GM18502 (cell line): ENCODE measurements at regions not wholly inside any gene's neighbourhood (a gene's known extent, or its start where the extent isn't known, plus 50 kb on each side); places are given as distances from the start of the nearest gene placed in this dataset.
"Not testable (repeated sequence)": the region's sequence is repeated elsewhere in the genome, so short reads cannot be mapped to it uniquely, and the experiment has no call there.

Experiments used
- ATAC-seq: cut with Tn5 transposase; IDR thresholded peaks from one replicate; pipeline ENCODE4 v1.9.1; 2021; ENCODE audit warnings: mild to moderate bottlenecking; ENCODE audit not compliant: unreplicated experiment, poor library complexity

DNA sequence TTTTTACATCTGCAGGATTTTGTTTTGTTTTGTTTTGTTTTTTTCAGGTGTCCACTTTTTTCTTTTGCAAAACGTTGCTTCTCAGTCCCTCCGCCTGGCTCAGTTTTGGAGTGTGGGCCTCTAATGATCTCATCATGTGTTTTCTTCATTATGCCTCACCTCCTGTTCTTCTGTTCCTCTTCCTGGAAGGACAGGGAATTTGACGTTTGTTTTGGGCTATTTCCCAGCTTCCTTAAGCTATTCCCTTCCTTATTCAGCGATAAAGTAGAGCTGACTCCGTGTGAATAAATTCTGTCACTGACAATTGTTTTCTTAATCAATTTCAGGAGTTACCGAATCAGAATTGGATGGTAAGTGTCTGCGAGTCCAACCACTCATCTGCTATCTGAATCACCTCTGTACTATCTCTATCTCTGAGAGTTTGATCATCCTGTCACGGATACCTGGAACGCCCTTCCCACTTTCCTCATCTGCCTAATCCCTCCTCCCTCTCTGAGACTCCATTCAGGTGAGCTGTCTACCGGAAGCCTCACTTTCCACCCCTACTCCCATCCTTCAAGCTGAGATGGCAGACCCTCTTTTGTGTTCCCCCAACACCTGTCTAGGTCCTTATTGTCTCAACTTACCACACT lies 218.4 kb downstream of the GATA3 start:
- ATAC-seq: no peak

DNA sequence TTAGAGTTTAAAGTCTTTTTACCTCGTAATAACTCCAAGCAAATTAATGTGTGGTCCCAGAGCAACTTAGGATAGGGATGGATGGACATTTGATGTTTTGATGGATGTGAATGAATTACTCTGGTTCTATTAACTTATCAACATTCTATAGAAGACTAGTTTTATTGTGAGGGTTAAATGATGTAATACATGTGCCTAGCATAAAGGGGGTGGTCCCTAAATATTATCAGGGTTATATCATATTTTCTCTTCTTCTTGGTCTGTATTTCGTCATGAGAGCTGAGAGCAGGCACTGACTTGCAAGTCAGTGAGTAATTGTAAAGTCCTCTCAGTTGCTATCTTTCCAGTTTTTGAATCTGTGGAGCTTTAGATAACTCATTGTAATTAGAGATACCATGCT lies 219.3 kb downstream of the GATA3 start:
- ATAC-seq: no peak

DNA sequence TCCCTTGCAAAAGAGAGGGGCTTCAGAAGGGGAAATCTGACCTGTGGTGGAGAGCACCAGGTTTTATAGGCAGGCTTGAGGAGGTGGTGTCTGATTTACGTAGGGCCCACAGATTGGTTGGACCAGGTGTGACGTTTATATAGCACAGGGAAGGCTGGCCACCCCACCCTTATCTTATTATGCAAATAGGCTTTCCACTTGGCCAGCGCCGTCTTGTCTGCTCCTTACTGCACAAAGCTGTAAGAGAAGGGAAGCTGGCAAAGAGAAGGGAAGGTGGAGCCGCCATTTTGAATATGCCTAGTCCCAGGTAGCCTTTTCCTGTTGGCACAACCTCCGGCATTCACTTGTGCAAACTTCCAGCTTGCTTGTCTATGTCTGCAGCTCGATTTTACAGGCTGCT lies 221.4 kb downstream of the GATA3 start:
- ATAC-seq: no peak

DNA sequence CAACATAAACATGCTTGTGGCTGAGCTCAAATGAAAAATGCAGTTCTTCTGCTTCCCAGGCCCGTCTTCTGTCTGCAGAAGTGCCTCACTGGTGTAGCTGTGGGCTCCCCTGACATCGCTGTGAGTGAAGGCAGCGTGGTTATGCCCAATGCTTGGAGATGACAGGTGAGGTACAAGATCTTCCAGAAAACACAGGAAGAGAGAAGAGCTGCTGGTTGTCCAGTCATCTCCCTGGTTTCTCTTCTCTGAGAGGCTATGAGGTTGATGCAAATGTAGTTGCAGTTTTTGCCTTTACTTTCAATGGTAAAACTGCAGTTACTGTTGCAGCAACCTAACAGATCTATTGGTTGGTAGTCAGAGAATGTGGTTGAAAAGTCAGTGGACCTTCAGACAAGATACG lies 223.6 kb downstream of the GATA3 start:
- ATAC-seq: peak; percentile 73

DNA sequence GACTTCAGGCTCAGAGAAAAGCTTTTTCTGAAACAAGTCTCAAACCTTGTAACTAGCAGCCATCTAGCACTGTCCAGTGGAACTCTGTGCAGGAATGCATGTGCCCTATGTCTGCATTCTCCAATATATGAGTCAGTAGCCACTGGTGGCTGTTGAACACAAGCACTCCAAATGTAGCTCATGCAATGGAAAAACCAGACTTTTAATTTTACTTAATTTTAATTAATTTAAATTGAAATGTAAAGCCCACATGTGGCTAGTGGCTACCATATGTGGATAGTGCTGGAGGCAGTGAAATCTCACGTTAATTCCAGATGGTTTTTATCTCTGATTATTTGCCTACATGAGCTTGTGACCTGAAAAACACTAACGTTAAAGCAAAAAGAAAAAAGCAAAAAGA lies 225.1 kb downstream of the GATA3 start:
- no peak for ATAC-seq

DNA sequence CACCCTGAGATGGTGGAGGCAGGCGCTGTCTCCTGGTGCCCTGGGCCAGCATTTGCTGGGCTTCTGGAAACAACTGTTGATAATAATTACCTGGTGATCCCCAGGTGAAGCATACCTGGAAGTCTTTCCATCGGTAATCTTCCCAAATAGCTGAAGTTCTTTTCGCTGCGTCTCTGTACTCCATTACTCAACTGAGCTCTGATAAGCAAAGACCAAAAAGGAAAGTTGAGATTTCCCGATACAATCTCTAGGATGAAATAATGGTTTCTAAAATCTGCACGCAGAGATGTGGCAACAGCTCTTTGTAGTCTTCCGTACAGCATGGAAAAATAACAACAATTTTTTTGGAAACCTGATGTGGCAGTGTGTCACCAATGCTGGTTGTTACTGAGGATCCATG lies 226.5 kb downstream of the GATA3 start:
- ATAC-seq: no peak

DNA sequence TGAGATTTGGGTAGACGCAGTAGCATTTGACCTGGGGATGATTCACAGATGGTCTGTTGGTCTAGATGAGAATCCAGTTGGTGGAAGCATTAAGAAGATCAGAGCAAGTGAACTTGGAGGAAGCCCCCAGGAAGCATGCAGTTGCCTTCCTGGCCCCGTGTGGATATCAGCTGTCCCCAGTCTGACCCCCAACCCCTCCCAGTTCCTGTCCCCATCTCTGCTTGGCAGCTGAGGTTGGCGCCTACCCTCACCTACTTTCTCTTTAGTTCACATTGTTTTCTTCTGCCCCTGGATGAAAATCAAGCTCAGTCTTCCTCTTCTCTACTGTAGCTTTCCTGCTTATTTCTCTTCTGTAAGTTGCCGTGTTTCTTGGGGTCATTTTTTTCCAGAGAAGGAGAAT lies 227.9 kb downstream of the GATA3 start:
- ATAC-seq: no peak

DNA sequence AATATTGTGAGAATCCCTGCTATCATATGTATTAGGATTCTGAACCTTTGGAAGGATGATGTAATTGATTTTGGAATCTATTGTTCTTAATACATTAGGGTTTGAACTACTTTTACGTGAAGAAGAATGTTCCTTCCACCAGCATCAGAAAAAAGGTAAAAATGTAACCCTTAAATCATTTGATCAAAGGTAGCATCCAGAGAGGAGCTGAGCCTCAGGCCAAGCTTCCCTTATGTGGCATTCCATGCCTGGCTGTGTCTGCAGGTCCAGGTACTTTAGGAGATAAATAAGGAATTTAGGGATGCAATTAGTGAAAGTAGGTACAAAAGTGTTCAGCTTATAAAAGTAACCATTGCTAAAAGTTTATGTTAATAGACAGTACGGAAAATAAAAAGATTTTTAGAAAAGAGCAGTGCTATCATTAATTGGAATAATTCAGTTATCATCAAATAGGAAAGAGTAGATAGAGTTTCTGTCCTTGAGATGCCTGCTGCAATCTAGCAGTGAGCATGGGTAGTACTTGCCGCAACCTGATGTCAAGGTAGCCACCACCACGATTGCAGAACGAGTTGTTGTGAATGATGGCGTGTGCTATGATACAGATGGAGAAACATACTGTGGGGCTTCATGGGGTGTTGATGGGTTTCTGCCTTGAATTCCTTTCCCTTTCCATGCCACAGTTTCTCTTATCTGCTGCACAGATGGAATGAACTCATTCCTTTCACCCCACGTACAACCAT lies 228.8 kb downstream of the GATA3 start:
- ATAC-seq: no peak

DNA sequence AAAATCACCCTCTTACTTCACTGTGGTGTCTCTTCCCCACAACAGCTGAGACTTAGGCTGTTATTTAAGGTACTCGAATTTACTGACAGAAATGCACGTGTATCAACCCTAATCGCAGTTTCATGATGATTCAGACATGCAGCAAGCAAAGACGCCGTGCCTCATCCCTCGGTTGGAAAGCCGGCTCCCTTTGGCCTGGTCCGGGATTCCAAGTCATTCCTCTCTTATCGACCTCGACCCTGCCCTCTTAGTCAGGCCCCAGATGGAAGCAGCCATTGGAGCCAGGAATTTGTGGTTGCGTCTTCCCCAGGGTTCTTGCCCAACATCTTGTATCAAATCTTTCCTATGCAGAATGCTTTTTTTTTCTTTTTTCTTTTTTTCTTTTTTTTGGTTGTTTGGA lies 229.5 kb downstream of the GATA3 start:
- no peak for ATAC-seq

DNA sequence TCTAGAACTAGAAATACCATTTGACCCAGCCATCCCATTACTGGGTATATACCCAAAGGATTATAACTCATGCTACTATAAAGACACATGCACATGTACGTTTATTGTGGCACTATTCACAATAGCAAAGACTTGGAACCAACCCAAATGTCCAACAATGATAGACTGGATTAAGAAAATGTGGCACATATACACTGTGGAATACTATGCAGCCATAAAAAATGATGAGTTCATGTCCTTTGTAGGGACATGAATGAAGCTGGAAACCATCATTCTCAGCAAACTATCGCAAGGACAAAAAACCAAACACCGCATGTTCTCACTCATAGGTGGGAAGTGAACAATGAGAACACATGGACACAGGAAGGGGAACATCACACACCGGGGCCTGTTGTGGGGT lies 231.5 kb downstream of the GATA3 start:
- not testable (repeated sequence) for ATAC-seq

DNA sequence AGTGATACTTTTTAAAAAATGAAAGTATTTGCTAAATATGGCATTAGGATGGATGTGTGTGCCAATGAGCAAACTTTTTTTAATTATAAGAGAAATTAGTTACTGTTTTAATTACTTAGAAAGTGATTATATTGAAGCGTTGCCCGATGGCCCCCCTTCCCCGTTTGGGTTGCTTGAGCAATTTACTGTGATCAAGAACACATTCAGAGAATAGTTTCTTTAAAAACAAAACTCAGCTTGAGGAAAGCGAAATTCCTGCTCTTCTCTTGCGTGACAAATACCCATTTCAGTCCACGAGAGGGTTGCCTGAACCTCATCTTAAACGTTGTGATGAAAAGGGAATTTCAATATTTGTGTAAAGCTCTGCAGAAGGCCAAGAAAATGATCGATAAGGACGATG lies 234.1 kb downstream of the GATA3 start:
- ATAC-seq: no peak

DNA sequence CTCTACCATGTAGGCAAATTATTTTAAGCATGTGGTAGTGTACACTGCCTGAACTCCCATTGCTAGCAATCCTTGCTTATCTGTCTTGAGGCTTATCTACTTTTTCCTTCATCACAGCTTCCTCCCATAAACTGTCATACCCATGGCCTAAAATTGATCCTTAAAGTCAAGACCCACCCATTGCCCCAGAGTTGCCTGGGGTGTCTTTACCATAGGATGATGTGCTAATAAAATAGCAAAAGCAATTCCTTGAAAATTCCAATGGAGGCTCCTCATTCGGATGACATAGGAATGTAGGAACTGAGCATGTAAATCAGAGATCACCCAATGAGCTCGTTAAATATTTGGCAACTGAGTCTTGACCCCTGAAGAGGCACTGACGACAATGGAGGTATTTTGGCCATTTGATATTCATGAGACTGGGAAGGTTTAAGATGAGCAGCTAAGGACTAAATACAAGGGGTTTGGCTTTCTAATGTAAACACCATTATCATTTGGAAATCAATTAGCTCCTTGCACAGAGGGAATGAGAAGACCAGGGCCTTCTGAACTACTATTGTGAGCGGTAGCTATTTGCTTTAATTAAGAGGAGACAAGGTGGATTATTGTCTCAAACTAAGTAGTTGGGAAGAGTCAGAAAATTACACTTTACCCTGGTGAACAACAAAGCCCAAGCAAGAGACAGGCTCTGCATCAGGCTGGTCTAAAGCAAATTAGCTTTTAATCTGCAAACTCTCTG lies 234.9 kb downstream of the GATA3 start:
- no peak for ATAC-seq

DNA sequence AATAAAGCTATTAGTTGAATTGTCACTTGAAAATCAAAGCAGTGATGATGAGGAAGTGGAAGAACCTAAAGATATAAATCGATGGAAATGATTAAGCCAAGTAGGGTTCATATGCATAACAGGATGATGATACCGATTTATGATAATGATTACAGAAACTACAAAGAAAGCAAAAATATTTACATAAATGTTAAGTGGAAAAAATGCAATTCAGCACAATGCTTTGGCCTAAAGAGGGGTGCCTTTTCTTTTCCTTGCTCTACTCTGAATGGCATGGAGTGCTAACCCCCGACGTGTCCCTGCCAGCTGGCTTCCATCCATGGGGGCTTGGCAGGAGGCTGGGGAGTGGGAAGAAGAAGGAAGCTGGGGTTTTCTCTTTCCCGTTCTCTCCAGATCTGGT lies 240.3 kb downstream of the GATA3 start:
- ATAC-seq: no peak

DNA sequence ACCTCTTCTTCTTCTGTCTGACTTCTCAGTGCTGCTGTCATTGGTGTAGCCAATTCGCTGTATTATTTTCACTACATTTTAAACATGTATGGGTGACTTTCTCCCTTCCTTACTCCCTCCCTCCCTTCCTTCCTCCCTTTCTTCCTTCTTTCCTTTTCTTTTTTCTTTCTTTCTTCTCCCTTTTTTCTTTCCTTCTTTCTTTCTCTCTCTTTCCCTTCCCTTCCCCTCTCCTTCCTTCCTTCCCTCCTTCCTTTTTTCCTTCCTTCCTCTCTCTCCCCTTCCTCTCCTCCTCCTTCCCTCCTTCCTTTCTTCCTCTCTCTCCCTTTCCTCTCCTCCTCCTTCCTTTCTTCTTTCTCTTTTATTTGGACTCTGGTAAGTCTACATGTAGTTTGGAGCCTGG lies 240.8 kb downstream of the GATA3 start:
- ATAC-seq: no peak

DNA sequence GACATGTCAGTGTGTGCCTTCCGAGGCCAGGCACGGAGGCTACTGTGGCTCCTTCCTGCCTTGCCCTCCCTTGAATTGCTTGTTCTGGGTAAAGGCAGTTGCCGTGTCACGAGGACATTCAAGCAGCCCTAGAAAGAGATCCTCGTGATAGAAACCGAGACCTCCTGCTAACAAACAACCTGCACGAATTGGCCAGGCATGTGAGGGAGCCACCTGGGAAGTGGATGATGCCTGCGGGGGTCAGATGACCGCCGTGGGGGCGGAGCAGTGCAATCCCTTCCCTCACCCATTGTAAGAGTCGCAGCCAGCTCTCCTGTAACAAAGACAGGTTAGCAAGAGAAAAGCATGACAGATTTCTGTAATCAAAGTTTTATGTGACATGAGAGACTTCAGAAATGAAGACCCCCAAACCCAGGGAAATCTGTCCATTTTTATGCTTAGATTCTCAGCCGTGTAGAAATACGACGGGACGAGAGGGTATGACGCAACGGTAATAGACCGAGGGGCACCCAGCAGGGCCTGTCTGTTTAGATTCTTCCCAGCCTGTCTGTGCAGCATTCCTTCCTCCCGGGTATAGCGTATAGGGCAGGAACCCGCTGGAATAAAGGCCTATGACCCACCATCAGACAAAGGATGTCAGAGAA lies 241.7 kb downstream of the GATA3 start:
- no peak for ATAC-seq

DNA sequence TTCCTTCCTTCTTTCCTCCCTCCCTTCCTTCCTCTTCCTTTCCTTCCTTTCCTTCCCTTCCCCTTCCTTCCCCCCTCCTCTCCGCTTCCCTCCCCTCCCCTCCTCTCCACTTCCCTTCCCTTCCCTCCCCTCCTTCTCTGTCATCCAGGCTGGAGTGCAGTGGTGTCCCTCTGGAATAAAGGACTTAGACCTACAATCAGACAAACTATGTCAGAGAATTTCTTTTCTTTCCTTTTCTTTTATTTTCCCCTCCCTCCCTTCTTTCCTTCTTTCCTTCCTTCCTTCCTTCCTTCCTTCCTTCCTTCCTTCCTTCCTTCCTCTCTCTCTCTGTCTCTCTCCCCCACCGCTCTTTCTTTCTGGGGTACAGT lies 242.2 kb downstream of the GATA3 start:
- ATAC-seq: no peak

DNA sequence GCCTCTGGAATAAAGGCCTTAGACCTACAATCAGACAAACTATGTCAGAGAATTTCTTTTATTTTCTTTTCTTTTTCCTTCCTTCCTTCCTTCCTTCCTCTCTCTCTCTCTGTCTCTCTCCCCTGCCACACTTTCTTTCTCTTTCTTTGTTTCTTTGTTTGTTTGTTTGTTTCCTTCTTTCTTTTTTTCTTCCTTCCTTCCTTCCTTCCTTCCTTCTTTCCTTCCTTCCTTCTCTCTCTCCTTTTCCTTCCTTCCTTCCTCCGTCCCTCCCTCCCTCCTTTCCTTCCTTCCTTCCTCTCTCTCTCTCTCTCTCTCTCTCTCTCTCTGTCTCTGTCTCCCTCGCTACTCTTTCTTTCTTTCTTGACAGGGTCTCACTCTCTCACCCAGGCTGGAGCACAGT lies 242.6 kb downstream of the GATA3 start:
- no peak for ATAC-seq

DNA sequence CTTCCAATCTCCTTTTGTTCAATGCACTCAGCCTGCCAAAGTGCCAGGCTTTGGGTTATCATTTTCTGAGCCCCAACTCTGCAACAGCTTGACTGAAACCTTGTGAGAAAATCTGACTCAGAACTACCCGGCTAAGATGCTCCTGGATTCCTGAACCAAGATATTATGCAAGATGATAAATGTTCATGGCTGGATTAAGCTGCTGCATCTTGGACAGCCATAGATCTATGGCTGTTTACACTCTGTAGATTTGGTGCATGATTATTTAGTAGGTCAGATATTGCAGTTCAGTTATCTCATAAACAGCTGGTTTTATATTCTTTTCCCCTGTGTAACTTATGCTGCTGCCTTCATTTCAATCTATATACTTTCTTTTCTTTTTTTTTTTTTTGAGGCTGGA lies 243.5 kb downstream of the GATA3 start:
- ATAC-seq: no peak

DNA sequence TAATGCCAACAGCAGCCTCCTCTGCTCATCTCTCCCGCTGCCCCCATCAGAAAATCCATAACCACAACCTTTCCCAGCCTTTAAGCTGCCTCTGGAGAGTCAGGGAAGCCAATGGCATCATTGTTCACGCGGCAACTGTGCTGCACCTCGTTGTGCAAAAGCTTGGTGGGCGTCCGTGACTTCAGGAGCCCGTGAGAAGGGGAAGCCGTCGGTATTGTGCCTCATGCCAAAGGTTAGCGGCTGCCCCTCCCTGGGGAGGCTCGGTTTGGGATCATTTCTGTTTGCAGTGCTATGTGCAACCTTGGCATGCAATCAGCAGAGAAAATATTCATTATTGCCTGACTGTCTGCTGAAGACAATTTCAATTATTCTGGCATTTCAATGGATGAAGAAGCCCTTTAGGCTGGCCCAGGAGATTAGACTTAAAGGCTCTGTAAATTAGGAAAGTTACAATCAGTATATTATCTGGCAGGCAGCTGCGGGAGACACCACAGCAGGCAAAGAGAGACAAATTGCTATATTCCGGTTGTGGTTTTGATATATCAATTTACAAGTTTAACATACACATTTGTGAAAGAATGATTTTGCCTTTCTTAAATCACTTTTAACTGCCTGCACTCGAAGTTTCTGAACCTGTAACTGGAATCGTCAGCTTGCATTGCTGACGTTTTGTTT lies 244.5 kb downstream of the GATA3 start:
- ATAC-seq: no peak

DNA sequence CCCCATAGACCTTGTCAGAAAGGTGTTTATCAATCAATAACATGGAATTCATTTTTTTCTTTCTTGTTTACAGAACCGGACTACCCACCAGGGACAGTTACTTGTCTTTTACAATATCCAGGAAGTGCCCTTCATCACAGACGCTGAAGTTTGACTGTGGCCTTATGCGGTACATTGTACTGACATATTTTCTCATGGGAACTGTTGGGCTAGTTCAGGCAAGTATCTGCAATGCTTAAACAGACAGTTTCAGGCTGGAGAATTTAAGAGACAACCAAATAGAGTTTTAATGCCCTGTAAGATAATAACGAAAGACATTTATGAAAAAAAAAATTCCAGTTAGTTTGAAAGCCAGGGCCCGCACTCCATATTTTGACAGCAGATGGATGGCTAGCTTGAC lies 246.4 kb downstream of the GATA3 start:
- ATAC-seq: no peak

DNA sequence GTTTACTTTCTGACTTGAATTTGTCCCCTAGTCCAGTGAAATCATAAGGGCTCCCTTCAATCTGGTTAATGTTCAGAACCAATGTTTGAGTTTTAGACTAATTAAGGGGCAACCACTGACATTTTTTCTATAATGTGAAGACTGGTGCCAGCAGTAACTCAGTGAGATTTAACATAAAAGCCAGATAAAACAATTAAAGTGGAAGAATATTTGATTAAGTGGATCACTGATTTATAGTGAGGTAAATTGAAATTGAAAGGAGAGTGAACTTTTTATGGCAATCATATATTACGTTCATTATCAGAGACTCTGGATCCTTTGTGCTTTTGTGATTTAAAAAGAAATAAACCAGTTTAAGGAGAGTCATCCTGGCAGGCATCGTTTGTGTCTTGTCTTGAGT lies 246.8 kb downstream of the GATA3 start:
- no peak for ATAC-seq
